ENCODE measurements at regions not wholly inside any gene's neighbourhood (a gene's known extent, or its start where the extent isn't known, plus 50 kb on each side); places are given as distances from the start of the nearest gene placed in this dataset.
A peak's percentile ranks its signal among the peaks of the same experiment; 100 is the strongest.

DNA sequence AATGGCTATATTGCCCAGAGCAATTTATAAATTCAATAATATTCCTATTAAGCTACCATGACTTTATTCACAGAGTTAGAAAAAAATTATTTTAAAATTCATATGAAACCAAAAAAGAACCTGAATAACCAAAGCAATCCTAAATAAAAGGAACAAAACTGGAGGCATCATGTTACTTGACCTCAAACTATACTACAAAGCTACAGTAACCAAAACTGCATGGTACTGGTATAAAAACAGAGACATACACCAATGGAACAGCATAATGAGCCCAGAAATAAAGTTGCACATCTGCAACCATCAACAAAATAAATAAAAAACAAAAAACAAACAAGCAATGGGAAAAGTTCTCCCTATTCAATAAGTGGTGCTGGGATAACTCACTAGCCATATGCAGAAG lies 203.2 kb downstream of the RGS9 start:
- ChIA-PET POLR2A (no interaction called here), CTCF (no interaction called here)
- Mint-ChIP-seq H3K36me3 (peaks cover 4% of the 10 kb centered on the region), H3K27me3 (peaks cover 0 to 8% of the 10 kb centered on the region in 2 donors), H3K27ac (no peak overlapping the region), H3K4me1 (peaks cover 2 to 7% (median 4%) of the 10 kb centered on the region in 3 donors), H3K4me3 (no peak overlapping the region), H3K9me3 (peaks cover 3 to 14% (median 3%) of the 10 kb centered on the region in 3 donors)
- no peak overlapping the region for H3K27ac ChIP-seq (ENCODE audit: low read length)
- no peak for DNase-seq
- H3K36me3 ChIP-seq (ENCODE audit: control insufficient read depth in 2 of 2, extremely low read depth in 1 of 2, insufficient read depth in 1 of 2, low read length in 1 of 2): no peaks in the 10 kb centered on the region
- no peak for ATAC-seq (replicated peaks in 1 of 4)
- peaks cover 0 to 6% of the 10 kb centered on the region in 2 experiments for H3K27me3 ChIP-seq (replicated peaks in 1 of 2; ENCODE audit: control insufficient read depth in 2 of 2, extremely low read depth in 1 of 2, insufficient read depth in 2 of 2, low read length in 1 of 2)
- H3K9me3 ChIP-seq: peaks cover 2% of the 10 kb centered on the region
- no peak overlapping the region for H3K4me3 ChIP-seq (ENCODE audit: control insufficient read depth in 1 of 2, extremely low read depth in 1 of 2, low read length in 1 of 2)
- peaks cover 4 to 6% of the 10 kb centered on the region in 2 experiments for H3K4me1 ChIP-seq (ENCODE audit: control insufficient read depth in 1 of 2, extremely low read depth in 1 of 2, insufficient read depth in 2 of 2, low read length in 2 of 2)

DNA sequence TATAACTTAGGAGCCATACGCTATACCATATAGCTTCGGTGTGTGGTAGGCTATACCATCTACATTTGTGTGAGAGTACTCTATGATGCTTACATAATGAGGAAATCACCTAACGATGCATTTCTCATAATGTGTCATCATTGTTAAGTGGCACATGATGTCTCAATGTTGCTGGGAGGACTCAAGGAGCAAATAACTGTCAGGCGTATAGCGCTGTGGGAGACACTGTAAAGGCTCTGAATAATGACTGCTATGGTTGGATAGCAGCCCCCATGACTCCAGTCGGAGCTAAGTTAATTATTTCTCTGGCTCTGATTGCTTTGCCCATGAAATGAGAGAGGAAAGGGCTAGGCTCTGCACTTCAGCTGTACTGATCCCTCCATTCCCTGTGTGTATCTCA lies 197.2 kb downstream of the RGS9 start:
- no peak overlapping the region for H3K4me3 Mint-ChIP-seq
- peaks cover 4% of the 10 kb centered on the region for H3K36me3 Mint-ChIP-seq
- H3K27ac Mint-ChIP-seq: no peak overlapping the region
- ChIA-PET CTCF (no interaction called here), POLR2A (interaction anchor here in 1 of 2 donors (0.6 kb wide), 1 partner anchor 268 kb away, joined by 8 read pairs; no protein-coding TSS in a partner anchor)
- no peaks in the 10 kb centered on the region for H3K4me1 Mint-ChIP-seq
- H3K9me3 ChIP-seq: peaks cover 2% of the 10 kb centered on the region
- no peak overlapping the region for H3K27ac ChIP-seq (ENCODE audit: low read length)
- H3K36me3 ChIP-seq (ENCODE audit: control insufficient read depth in 2 of 2, extremely low read depth in 1 of 2, insufficient read depth in 1 of 2, low read length in 1 of 2): no peaks in the 10 kb centered on the region
- DNase-seq (no peak), ATAC-seq (replicated peaks in 1 of 4) (no peak)
- peaks cover 13 to 18% of the 10 kb centered on the region in 2 donors for H3K27me3 Mint-ChIP-seq
- 87% methylated on average over 3 of the region's 6 CpGs for WGBS (ENCODE audit: insufficient coverage)
- peaks cover 3 to 14% (median 3%) of the 10 kb centered on the region in 3 donors for H3K9me3 Mint-ChIP-seq
- no peaks in the 10 kb centered on the region for H3K4me1 ChIP-seq (ENCODE audit: control insufficient read depth in 1 of 2, extremely low read depth in 1 of 2, insufficient read depth in 2 of 2, low read length in 2 of 2)
- H3K27me3 ChIP-seq (replicated peaks in 1 of 2; ENCODE audit: control insufficient read depth in 2 of 2, extremely low read depth in 1 of 2, insufficient read depth in 2 of 2, low read length in 1 of 2): peaks cover 0 to 14% of the 10 kb centered on the region in 2 experiments
- no peak overlapping the region for H3K4me3 ChIP-seq (ENCODE audit: control insufficient read depth in 1 of 2, extremely low read depth in 1 of 2, low read length in 1 of 2)

DNA sequence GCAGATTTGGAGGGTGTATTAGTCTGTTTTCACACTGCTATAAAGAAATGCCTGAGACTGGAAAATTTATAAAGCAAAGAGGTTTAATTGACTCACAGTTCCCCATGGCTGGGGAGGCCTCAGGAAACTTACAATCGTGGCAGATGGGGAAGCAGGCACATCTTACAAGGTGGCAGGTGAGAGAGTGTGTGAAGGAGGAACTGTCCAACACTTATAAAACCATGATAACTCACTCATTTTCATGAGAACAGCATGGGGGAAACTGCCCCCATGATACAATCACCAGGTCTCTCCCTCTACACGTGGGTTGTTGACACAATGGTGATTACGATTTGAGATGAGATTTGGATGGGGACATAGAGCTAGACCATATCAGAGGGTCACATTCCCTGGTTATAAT lies 195.6 kb downstream of the RGS9 start:
- Mint-ChIP-seq H3K36me3 (peaks cover 4% of the 10 kb centered on the region), H3K27me3 (peaks cover 13 to 14% of the 10 kb centered on the region in 2 donors), H3K4me3 (no peak overlapping the region), H3K27ac (peak overlapping the region in 1 of 2 donors; percentile 50), H3K4me1 (no peaks in the 10 kb centered on the region), H3K9me3 (peaks cover 0 to 5% (median 3%) of the 10 kb centered on the region in 3 donors)
- no peak for DNase-seq
- ChIA-PET CTCF (no interaction called here), POLR2A (no interaction called here)
- H3K4me3 ChIP-seq (ENCODE audit: control insufficient read depth in 1 of 2, extremely low read depth in 1 of 2, low read length in 1 of 2): no peak overlapping the region
- H3K4me1 ChIP-seq (ENCODE audit: control insufficient read depth in 1 of 2, extremely low read depth in 1 of 2, insufficient read depth in 2 of 2, low read length in 2 of 2): no peaks in the 10 kb centered on the region
- WGBS (ENCODE audit: insufficient coverage): no CpG with 5 or more reads among the region's 3 CpGs
- H3K36me3 ChIP-seq (ENCODE audit: control insufficient read depth in 2 of 2, extremely low read depth in 1 of 2, insufficient read depth in 1 of 2, low read length in 1 of 2): no peaks in the 10 kb centered on the region
- H3K27me3 ChIP-seq (replicated peaks in 1 of 2; ENCODE audit: control insufficient read depth in 2 of 2, extremely low read depth in 1 of 2, insufficient read depth in 2 of 2, low read length in 1 of 2): peaks cover 0 to 14% of the 10 kb centered on the region in 2 experiments
- no peak overlapping the region for H3K27ac ChIP-seq (ENCODE audit: low read length)
- no peak for ATAC-seq (replicated peaks in 1 of 4)
- no peaks in the 10 kb centered on the region for H3K9me3 ChIP-seq

DNA sequence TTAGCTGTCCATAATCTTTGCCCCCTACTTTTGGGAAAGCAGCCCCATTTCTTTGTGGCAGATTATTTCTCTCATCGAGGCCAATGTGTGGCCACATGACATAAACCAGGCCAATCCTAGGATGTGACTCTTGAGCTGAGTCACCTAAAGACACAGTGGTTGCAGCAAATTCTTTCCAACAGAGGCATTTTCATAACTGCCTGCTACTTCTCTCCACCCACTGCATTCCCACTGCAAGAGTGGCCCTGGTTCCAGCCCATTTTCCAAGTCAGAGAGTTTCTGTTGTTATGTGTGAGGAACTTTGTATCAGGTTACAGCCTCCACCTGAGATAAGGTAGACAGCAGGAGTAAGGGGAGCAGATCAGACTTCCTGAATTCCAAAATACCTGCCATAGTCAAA lies 195.2 kb downstream of the RGS9 start:
- DNase-seq (no peak), ATAC-seq (replicated peaks in 1 of 4) (no peak)
- H3K9me3 Mint-ChIP-seq: peaks cover 0 to under 1% (median under 1%) of the 10 kb centered on the region in 3 donors
- Histone ChIP-seq H3K27ac (ENCODE audit: low read length) (no peak overlapping the region), H3K4me1 (ENCODE audit: control insufficient read depth in 1 of 2, extremely low read depth in 1 of 2, insufficient read depth in 2 of 2, low read length in 2 of 2) (no peaks in the 10 kb centered on the region), H3K27me3 (replicated peaks in 1 of 2; ENCODE audit: control insufficient read depth in 2 of 2, extremely low read depth in 1 of 2, insufficient read depth in 2 of 2, low read length in 1 of 2) (peaks cover 0 to 14% of the 10 kb centered on the region in 2 experiments), H3K4me3 (ENCODE audit: control insufficient read depth in 1 of 2, extremely low read depth in 1 of 2, low read length in 1 of 2) (no peak overlapping the region), H3K36me3 (ENCODE audit: control insufficient read depth in 2 of 2, extremely low read depth in 1 of 2, insufficient read depth in 1 of 2, low read length in 1 of 2) (no peaks in the 10 kb centered on the region), H3K9me3 (no peaks in the 10 kb centered on the region)
- whole genome bisulfite sequencing (ENCODE audit: insufficient coverage): 67% methylated on average over 1 of the region's 1 CpG
- no peak overlapping the region for H3K27ac Mint-ChIP-seq
- ChIA-PET CTCF (no interaction called here), POLR2A (no interaction called here)
- peaks cover under 1% of the 10 kb centered on the region for H3K36me3 Mint-ChIP-seq
- peaks cover 13 to 14% of the 10 kb centered on the region in 2 donors for H3K27me3 Mint-ChIP-seq
- no peak overlapping the region for H3K4me3 Mint-ChIP-seq
- H3K4me1 Mint-ChIP-seq: no peaks in the 10 kb centered on the region

DNA sequence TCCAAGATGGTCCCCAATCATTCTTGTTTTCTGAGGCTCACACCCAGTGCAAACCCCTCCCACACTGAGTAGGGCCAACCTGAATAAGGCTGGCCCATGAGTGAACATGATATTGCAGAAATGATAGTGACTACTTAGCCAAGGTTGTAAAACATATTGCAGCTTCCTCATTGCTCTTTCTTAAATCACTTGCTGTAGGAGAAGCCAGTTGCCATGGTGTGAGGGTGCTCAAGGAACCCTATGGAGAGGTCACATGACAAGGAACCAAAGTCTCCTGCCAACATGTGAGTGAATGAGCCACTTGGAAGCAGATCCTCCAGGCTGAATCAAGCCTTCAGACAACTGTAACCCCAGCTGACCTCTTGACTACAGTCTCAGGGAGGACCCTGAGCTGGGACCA lies 191.4 kb downstream of the RGS9 start:
- Mint-ChIP-seq H3K4me1 (no peaks in the 10 kb centered on the region), H3K36me3 (no peaks in the 10 kb centered on the region), H3K9me3 (peaks cover 0 to 3% (median 0%) of the 10 kb centered on the region in 3 donors), H3K27me3 (peaks cover 7 to 16% of the 10 kb centered on the region in 2 donors), H3K4me3 (no peak overlapping the region), H3K27ac (no peak overlapping the region)
- ATAC-seq (replicated peaks in 1 of 4): no peak
- H3K27ac ChIP-seq (ENCODE audit: low read length): no peak overlapping the region
- no peaks in the 10 kb centered on the region for H3K4me1 ChIP-seq (ENCODE audit: control insufficient read depth in 1 of 2, extremely low read depth in 1 of 2, insufficient read depth in 2 of 2, low read length in 2 of 2)
- no peaks in the 10 kb centered on the region for H3K36me3 ChIP-seq (ENCODE audit: control insufficient read depth in 2 of 2, extremely low read depth in 1 of 2, insufficient read depth in 1 of 2, low read length in 1 of 2)
- no peaks in the 10 kb centered on the region for H3K9me3 ChIP-seq
- H3K27me3 ChIP-seq (replicated peaks in 1 of 2; ENCODE audit: control insufficient read depth in 2 of 2, extremely low read depth in 1 of 2, insufficient read depth in 2 of 2, low read length in 1 of 2): peaks cover 0 to 13% of the 10 kb centered on the region in 2 experiments
- no peak overlapping the region for H3K4me3 ChIP-seq (ENCODE audit: control insufficient read depth in 1 of 2, extremely low read depth in 1 of 2, low read length in 1 of 2)
- ChIA-PET CTCF (interaction anchor here in 1 of 2 donors (0.6 kb wide), 1 partner anchor 173 kb away, joined by 4 read pairs; no protein-coding TSS in a partner anchor), POLR2A (no interaction called here)
- no peak for DNase-seq

DNA sequence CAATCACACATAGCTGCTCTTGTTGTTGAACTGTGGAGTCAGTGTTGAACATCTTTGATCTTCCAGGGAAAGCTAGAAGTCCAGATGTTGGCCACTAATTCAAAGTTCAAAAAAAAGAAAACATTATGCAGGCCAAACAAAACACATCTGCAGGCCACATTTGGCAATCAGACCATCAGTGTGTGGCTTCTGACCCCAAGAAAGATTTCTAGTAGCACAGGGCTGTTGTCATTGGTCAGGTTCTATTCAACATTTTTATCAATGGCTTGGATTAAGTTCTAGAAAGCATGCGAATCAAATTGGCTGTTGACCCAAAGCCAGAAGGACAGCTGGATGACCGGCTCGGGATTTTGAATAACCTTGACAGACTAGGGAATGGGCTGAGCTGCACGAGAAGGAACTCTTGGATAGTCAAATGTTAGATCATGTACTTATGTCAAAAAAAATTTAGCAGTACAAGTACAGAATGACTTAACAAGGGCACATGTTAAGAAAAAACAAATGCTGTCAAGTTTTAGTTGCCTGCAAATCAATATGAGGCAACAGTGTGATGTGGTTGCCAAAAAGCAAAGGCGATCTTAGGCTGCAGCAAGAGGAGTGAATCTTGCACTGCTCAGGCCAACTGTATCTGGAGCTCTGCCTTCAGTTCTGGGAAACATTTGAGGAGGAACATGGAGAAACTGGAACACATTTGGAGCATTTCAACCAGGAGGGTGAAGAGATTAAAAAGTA lies 187.6 kb downstream of the RGS9 start:
- H3K4me3 ChIP-seq (ENCODE audit: control insufficient read depth in 1 of 2, extremely low read depth in 1 of 2, low read length in 1 of 2): no peak overlapping the region
- Mint-ChIP-seq H3K27me3 (peaks cover 0 to 4% of the 10 kb centered on the region in 2 donors), H3K27ac (no peak overlapping the region), H3K4me1 (peaks cover 0 to 2% (median 2%) of the 10 kb centered on the region in 3 donors), H3K4me3 (no peak overlapping the region), H3K9me3 (peaks cover 0 to 3% (median 0%) of the 10 kb centered on the region in 3 donors), H3K36me3 (no peaks in the 10 kb centered on the region)
- WGBS (ENCODE audit: insufficient coverage): 93% methylated on average over 2 of the region's 5 CpGs
- CTCF ChIA-PET: interaction anchor here in 1 of 2 donors (0.6 kb wide), 1 partner anchor 125 kb away, joined by 11 read pairs; no protein-coding TSS in a partner anchor
- H3K4me1 ChIP-seq (ENCODE audit: control insufficient read depth in 1 of 2, extremely low read depth in 1 of 2, insufficient read depth in 2 of 2, low read length in 2 of 2): no peaks in the 10 kb centered on the region
- no peak overlapping the region for H3K27ac ChIP-seq (ENCODE audit: low read length)
- H3K9me3 ChIP-seq: no peaks in the 10 kb centered on the region
- DNase-seq (no peak), ATAC-seq (replicated peaks in 1 of 4) (no peak)
- no peaks in the 10 kb centered on the region for H3K27me3 ChIP-seq (replicated peaks in 1 of 2; ENCODE audit: control insufficient read depth in 2 of 2, extremely low read depth in 1 of 2, insufficient read depth in 2 of 2, low read length in 1 of 2)
- no peaks in the 10 kb centered on the region for H3K36me3 ChIP-seq (ENCODE audit: control insufficient read depth in 2 of 2, extremely low read depth in 1 of 2, insufficient read depth in 1 of 2, low read length in 1 of 2)
- POLR2A ChIA-PET: no interaction called here
